Cardiac muscle cell (in vitro differentiated cells and primary cell): ENCODE measurements at regions not wholly inside any gene's neighbourhood (a gene's known extent, or its start where the extent isn't known, plus 50 kb on each side); places are given as distances from the start of the nearest gene placed in this dataset.

ENCODE experiments used
- DNase-seq, 2 donors: peaks; one replicate each; pipeline versions ENCODE4 v3.0.0 to v3.0.0-alpha.2; 2010 to 2017; ENCODE audit warnings: low read depth in 1 of 2, low spot score in 1 of 2
- H3K27ac ChIP-seq: fragments of 200-600 bp; sonication (generic); 2 replicates; pipeline ENCODE4 v1.5.1; 2016
- H3K27me3 ChIP-seq: fragments of 200-600 bp; sonication (generic); 2 replicates; pipeline ENCODE4 v1.6.0; 2016; ENCODE audit warnings: control low read depth
- H3K36me3 ChIP-seq: fragments of 200-600 bp; sonication (generic); 2 replicates; pipeline ENCODE4 v1.5.1; 2016; ENCODE audit warnings: control low read depth
- H3K4me1 ChIP-seq: fragments of 200-600 bp; sonication (generic); 2 replicates; pipeline ENCODE4 v1.8.1; 2017; ENCODE audit warnings: low read depth, mild to moderate bottlenecking, mixed run types
- H3K4me3 ChIP-seq: fragments of 200-600 bp; sonication (generic); 2 replicates; pipeline ENCODE4 v1.5.1; 2016; ENCODE audit warnings: mild to moderate bottlenecking
- H3K9me3 ChIP-seq: fragments of 200-600 bp; sonication (generic); 2 replicates; pipeline ENCODE4 v1.5.1; 2017; ENCODE audit warnings: low read depth, mild to moderate bottlenecking, control low read depth
- TF ChIP-seq, protein P1 (sequence below): IDR thresholded peaks from 2 replicates; pipeline ENCODE4 v1.5.1; 2012; ENCODE audit warnings: low read depth, mild to moderate bottlenecking, low read length

DNA sequence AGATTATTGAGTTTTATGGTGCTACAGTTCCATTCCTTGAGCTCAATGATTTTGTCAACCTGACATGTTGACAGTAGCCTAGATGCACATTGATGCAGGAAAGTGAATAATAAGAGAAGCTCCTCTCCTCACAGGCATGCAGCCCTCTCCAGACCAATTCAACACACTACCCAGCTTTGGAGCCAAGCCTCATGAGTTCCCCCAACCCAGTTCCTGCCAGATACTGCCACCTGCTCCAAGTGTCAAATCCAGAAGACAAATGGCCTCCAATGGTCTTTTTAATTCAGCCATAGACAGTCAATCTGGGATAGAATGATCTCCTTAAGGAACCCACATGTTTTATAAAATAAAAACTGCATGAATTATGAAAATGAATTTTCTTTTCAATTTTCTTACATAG is 83.7 kb upstream of the ARHGEF3 start:
- H3K9me3 ChIP-seq, result no peaks in the 10 kb centered on the region
- H3K27ac ChIP-seq, result no peak overlapping the region
- H3K4me3 ChIP-seq, result no peak overlapping the region
- no peaks in the 10 kb centered on the region for H3K4me1 ChIP-seq
- TF ChIP-seq, protein P1, sequence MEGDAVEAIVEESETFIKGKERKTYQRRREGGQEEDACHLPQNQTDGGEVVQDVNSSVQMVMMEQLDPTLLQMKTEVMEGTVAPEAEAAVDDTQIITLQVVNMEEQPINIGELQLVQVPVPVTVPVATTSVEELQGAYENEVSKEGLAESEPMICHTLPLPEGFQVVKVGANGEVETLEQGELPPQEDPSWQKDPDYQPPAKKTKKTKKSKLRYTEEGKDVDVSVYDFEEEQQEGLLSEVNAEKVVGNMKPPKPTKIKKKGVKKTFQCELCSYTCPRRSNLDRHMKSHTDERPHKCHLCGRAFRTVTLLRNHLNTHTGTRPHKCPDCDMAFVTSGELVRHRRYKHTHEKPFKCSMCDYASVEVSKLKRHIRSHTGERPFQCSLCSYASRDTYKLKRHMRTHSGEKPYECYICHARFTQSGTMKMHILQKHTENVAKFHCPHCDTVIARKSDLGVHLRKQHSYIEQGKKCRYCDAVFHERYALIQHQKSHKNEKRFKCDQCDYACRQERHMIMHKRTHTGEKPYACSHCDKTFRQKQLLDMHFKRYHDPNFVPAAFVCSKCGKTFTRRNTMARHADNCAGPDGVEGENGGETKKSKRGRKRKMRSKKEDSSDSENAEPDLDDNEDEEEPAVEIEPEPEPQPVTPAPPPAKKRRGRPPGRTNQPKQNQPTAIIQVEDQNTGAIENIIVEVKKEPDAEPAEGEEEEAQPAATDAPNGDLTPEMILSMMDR, result no peak
- no peaks in the 10 kb centered on the region for H3K36me3 ChIP-seq
- DNase-seq, result no peak
- peaks cover 14% of the 10 kb centered on the region for H3K27me3 ChIP-seq

DNA sequence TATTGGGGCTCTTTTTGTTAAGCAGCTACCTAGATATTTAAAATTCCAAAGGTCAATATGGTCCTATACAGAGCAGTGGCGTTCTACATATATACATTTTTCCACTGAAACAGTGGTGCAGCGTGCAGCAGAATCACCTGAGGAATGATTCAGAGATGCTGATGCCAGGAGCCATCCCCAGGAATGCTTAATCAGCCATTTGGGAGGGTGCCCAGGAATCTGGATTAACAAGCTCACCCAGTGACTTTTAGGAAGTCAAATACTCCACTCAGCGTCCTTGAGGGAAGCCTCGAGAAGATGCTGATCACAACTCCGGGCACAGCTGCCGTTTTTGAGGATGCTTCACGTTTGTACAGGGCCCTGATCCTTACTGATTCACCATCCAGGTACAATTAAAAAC is 82.6 kb upstream of the ARHGEF3 start:
- no peak overlapping the region for H3K27ac ChIP-seq
- no peaks in the 10 kb centered on the region for H3K4me1 ChIP-seq
- H3K4me3 ChIP-seq, result no peak overlapping the region
- no peaks in the 10 kb centered on the region for H3K9me3 ChIP-seq
- no peaks in the 10 kb centered on the region for H3K36me3 ChIP-seq
- no peak for DNase-seq
- TF ChIP-seq, protein P1, result no peak
- peaks cover 12% of the 10 kb centered on the region for H3K27me3 ChIP-seq

DNA sequence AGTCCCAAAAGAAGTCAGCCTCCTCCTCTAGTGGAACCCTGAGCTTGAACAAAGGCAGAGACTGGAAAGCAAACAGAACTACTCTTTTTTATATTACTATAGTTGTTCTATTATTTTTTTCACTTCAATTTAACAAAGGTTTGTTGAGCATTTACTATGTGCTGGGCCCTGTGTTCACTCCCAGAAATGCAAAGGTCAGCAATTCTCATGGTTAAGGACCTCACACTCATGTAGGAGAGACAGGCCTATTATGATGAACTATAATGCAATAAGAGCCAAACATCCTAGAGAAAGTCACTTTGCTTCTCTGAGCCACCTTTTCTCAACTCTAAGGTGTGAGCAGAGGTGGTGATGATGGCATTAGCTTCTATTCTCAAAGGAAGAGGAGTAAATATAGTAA is 82.1 kb upstream of the ARHGEF3 start:
- H3K27ac ChIP-seq, result no peak overlapping the region
- TF ChIP-seq, protein P1, result no peak
- H3K4me1 ChIP-seq, result no peaks in the 10 kb centered on the region
- no peak overlapping the region for H3K4me3 ChIP-seq
- peaks cover 12% of the 10 kb centered on the region for H3K27me3 ChIP-seq
- H3K36me3 ChIP-seq, result no peaks in the 10 kb centered on the region
- H3K9me3 ChIP-seq, result no peaks in the 10 kb centered on the region
- no peak for DNase-seq

DNA sequence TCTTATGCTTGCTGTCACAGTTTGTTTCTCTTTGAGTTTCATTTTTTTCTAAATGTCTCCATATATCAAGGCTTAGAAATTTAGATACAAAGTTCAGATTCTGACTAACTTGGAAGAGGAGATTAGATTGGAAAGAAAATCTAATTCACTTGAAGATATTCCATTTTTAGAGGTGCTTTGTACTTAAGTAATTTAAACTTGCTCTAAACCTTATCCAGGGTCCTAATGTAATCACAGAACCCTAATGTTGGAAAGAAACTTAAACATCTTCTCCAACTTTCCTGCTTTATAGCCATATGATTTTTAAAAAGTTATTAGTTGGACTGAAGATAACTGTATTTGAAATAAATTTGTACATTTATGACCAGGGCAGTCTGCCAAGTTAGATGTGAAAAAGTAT is 81.1 kb upstream of the ARHGEF3 start:
- Histone ChIP-seq H3K27me3 (peaks cover 12% of the 10 kb centered on the region), H3K4me3 (no peak overlapping the region), H3K36me3 (no peaks in the 10 kb centered on the region), H3K9me3 (no peaks in the 10 kb centered on the region), H3K4me1 (peaks cover 5% of the 10 kb centered on the region), H3K27ac (no peak overlapping the region)
- TF ChIP-seq, protein P1, result no peak
- DNase-seq, result no peak

DNA sequence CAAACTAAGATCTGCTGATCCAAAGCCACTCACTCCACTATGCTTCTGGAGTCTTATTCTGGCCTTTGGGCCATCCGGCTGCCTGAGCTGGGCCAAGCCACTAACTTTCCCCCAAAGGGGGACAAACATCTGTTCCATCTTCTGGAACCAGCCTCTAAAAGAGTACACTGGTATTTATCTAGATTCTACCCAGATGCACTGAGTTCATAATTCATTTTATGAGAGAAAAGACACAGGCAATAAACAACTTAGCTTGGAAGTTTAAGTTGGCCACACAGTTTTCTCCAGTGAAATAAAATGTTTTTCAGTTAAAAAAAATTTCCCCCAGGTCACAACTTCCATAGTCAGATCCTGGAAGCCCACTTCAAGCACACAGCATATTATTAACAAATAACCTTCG is 80.1 kb upstream of the ARHGEF3 start:
- Histone ChIP-seq H3K27me3 (peaks cover 10% of the 10 kb centered on the region), H3K36me3 (no peaks in the 10 kb centered on the region), H3K27ac (no peak overlapping the region), H3K9me3 (no peaks in the 10 kb centered on the region), H3K4me3 (no peak overlapping the region), H3K4me1 (peaks cover 5% of the 10 kb centered on the region)
- no peak for DNase-seq
- TF ChIP-seq, protein P1, result no peak
